ENCODE measurements at regions not wholly inside any gene's neighbourhood (a gene's known extent, or its start where the extent isn't known, plus 50 kb on each side); places are given as distances from the start of the nearest gene placed in this dataset.

- no peak for TF ChIP-seq POLR2A (IDR thresholded peaks at IDR 0.05)
- TF ChIP-seq, protein P1, sequence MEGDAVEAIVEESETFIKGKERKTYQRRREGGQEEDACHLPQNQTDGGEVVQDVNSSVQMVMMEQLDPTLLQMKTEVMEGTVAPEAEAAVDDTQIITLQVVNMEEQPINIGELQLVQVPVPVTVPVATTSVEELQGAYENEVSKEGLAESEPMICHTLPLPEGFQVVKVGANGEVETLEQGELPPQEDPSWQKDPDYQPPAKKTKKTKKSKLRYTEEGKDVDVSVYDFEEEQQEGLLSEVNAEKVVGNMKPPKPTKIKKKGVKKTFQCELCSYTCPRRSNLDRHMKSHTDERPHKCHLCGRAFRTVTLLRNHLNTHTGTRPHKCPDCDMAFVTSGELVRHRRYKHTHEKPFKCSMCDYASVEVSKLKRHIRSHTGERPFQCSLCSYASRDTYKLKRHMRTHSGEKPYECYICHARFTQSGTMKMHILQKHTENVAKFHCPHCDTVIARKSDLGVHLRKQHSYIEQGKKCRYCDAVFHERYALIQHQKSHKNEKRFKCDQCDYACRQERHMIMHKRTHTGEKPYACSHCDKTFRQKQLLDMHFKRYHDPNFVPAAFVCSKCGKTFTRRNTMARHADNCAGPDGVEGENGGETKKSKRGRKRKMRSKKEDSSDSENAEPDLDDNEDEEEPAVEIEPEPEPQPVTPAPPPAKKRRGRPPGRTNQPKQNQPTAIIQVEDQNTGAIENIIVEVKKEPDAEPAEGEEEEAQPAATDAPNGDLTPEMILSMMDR (IDR thresholded peaks at IDR 0.05) = no peak
Observed at GRCh38 chr1:194857413-194857812, 1671.0 kb upstream of the B3GALT2 start.
